HG03139 (cell line): ENCODE measurements at regions not wholly inside any gene's neighbourhood (a gene's known extent, or its start where the extent isn't known, plus 50 kb on each side); places are given as distances from the start of the nearest gene placed in this dataset.
"Not testable (repeated sequence)": the region's sequence is repeated elsewhere in the genome, so short reads cannot be mapped to it uniquely, and the experiment has no call there.

Source experiments
- ATAC-seq: cut with Tn5 transposase; IDR thresholded peaks from one replicate; pipeline ENCODE4 v1.9.1; 2021; ENCODE audit not compliant: unreplicated experiment

DNA sequence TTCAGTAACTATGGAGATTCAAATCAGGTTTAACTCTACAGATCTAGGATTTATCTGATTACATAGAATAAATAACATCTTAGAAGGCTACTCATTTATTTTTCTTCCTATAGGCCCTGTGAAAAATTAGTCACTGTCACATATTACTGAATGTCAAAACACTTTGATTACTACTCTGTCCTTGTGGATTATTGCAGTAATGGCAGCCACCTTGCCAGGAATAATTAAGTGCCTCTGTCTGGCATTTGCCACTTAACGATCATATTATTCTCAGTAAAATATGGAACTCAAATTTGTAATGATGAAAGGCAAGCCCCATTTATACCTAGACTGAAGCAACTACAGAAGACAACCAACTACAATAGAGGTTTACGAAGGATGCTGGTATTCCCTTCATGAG lies 596.3 kb upstream of the ARPP21 start:
- ATAC-seq = no peak

DNA sequence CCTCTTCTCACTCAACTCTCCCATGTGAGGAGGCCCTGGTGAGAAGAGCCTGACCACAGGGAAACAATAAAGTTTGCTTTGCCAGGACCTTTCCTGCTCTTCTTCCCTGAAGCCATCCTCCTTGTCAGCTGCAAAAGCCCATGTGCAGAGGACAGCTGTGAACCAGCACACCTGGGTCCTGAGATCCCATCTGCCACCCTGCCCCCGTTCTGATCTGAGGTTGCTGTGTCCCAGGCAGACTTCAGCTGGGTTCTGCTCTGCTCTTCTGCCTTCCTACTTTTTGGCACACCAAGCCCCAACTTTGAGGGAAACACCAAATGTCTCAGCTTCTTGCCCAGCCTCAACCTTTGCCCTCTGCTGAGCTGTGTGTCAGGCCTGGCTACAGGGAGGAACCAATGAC lies 595.1 kb upstream of the ARPP21 start:
- ATAC-seq = no peak

DNA sequence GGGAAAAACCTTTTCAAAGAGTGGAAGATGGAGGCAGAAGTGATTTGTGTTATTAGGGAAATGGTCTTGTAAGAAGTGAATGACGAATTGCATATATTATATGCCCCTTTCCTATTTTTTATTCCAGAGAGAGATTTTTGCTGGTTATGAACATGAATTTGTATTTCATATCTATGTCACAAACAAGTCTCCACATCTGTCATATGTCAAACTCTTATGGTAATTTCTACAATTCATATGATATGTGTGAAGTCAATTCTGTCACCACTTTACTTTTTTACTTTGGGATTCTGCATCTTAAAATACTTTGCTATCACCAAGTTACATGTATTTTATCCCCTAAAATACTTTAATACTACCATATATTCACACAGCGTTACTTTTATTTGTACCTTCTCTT lies 594.2 kb upstream of the ARPP21 start:
- no peak for ATAC-seq

DNA sequence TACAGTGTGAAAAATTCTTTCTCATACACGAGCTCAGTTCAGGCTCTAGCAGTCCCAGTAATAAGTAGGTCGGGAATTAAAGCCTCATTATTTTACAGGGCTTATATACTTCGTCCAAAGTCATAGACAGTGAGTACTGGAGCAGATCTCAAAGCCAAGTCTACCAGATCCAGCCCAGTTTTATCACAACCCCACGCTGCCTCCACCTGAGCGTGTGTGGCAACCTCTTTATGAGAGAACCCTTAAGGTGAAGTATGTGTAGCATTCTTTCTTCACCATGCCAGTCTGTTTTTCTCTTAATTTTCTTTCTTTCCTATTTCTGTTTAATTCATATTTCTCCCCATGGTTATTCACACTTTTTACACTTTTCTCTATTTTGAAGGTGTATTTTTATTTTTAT lies 574.6 kb upstream of the ARPP21 start:
- ATAC-seq = no peak

DNA sequence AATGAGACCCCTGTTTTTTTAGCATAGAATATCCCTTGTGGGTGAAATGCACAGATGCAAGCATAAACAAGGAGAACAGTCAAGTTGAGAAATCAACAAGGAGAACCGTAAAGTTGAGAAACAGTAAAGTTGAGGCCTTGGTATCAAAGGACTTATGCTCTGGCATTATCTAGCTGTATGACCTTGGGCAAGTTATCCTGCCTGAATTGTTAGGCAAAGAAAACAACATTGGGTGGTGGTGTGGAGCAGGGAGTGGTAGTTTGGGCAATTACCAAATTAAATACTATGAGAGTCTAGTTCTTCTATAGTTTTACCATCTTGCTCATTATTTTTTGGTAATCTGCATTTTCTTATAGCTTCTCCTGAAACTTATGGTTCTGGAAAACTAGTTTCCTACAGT lies 573.4 kb upstream of the ARPP21 start:
- ATAC-seq = no peak

DNA sequence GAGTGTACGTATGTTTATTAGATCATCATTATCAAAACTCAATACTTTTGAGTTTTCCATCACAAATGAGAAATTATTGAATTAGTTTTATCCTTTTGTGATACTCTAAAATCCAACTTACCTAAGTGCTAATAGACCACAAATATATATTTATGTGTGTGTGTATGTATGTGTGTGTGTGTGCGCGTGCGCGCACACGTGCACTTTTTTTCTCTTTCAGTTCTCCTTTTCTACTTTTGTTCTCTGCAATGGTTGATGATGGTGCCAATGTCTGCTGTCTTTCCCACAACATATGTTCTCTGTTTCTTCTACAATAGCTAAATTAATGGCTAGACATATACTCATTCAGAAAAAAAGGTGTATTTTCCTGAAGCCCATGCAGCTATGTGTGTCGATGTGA lies 571.6 kb upstream of the ARPP21 start:
- no peak for ATAC-seq

DNA sequence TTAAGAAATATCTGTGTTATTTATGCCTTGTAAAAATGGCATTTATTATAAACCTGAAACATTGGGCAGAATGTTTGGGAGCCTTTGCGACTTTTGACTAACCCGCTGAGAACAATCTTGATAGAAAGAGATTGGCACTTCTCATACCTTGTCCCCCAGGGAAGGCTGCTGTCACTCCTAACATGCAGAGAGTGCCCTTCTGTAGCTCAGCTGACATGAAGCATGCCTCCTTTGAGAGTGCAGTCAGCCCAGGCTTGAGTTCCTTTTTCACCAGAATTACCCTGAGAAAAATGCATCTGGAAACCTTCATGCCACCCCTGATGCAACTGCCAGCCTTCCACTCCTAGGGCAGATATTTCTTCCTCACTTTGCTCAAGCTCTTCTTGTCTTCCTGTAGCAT lies 569.2 kb upstream of the ARPP21 start:
- ATAC-seq = no peak

DNA sequence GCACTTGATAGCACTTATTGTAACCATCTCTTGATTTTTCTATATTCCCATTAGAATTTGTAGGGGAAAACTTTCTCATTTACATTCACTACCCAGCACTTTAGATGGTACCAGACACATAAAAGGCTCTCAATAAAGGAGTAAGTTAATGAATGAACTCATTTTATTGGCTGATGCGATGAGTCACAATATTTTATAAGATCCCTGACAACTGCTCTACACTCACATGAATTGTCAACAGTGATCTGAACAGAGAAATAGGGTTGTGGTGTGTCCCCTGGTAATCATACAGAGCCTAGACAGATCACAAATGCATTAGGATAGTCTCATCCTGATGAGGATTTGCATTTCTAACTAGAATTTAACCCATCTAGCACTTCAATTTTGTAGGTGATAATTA lies 567.6 kb upstream of the ARPP21 start:
- ATAC-seq = no peak

DNA sequence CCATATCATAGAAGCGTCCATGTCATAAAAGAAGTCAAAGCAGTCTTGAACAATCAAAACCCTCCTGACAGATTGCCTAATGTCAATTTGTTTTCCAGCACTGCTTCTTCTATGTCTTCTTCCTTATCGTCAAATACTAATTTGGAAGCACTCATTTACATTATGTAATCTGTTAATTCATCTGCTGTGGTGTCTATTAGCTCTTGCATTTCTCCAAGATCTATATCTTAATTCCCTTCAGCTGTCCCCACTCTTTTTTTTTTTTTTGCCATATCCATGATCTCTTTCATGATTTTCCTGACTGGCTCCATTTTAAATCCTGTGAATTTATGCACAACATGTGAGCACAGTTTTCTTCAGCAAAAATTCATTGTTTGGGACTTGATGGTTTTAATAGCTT lies 560.5 kb upstream of the ARPP21 start:
- no peak for ATAC-seq

DNA sequence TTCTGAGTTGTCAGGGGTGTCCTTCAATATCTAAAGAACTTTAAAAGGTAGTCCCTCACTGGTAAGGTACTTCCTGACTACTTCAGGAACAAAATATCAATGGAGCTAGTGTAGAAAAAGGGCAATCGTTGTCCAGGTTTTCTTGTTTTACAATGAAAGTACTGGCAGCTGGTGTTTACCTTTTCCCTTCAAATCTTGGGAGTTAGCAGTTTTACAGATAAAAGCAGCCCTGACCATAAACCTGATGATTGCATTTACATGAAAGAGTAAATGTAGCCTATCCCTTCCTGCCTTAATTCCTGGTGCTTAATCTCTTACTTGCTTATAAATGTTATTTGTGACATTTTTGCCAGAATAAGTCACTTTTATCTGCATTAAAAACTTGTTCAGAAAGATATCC lies 559.9 kb upstream of the ARPP21 start:
- ATAC-seq = no peak

DNA sequence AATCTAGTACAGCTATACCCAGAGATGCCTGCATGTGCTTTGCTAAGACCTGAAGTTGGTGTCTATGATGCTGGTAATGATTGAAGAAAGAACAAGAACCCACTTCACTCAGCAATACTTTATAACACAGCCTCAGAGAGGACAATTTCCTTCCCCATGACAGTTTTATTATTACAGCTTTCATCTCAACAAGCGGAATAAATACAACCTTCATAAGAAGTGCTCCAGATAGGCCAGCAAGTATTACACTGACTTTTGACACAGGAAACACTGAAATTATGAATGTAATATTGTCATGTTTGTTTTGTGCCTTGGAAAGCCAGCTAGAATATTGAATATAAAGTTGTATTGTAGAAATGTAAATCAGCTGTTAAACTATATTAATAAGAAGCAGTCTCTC lies 557.4 kb upstream of the ARPP21 start:
- ATAC-seq = no peak

DNA sequence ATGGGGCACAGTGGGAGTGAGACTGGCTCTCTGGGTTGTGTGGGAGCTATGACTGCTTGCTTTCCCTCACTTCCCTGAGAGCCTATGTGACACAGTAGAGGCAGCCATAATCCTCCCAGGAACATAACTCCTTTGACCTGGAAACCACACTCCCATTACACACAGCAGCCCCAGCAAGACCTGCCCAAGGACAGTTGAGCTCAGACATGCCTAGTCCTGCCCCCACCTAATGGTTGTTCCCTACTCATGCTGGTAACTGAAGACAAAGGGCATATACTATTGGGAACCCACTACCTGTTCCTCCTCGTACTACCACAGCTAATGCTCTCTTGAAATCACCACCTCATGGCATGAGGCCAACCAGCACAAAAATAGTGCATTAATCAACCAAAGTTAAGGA lies 550.4 kb upstream of the ARPP21 start:
- no peak for ATAC-seq

DNA sequence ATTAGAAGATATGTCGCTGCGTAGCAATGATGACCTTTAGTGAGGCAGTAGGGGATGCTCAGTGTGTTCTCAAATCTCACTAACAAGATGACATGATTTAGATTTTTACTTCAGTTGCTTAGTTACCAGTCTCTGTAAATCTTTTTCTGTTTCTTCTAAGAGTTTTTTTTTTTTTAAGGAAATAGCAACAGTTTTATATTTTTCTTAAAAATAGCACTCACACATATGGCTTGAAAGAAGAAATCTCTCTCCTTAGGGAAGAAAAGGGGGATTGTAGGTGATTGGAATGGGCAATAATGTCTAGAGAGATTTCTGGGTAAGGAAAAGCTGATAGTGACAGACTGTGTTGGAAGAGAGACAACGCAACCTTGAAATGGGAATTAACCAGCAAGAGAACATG lies 524.6 kb upstream of the ARPP21 start:
- ATAC-seq = no peak

DNA sequence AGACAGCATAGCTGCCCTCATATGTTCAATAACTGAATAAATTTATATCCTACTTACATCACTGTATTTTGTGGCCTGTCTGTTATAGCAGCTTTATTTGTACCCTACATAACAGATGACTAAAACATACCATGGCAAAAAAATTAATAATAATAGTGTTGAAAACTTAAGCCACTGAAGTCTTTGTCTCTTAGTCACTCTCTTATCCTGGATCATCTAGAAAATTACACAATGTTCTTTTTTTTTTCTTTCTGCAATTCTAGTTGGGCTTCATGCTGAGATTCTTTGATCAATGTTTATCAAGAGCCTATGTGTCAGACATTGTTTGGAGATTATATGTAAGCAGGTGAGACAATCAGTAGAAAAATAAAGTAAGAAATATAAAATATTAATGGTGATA lies 519.3 kb upstream of the ARPP21 start:
- no peak for ATAC-seq

DNA sequence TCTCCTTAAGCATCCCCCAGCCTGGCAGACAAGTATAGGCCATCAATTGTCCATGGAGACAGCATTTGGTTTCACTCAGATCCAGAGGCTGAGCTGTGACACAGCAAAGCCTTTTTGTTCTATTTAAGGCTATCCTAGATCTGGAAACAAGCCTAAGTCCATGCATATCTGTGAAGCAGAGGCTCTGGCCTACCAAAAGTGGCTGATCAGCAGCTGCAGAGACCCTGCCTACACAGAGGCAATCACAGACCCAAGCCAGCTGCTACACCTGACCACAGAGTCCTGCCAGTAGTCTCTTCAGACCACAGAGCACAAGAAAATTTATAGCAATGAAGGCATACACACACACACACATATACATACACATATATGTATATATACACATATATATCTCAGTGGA lies 501.7 kb upstream of the ARPP21 start:
- no peak for ATAC-seq

DNA sequence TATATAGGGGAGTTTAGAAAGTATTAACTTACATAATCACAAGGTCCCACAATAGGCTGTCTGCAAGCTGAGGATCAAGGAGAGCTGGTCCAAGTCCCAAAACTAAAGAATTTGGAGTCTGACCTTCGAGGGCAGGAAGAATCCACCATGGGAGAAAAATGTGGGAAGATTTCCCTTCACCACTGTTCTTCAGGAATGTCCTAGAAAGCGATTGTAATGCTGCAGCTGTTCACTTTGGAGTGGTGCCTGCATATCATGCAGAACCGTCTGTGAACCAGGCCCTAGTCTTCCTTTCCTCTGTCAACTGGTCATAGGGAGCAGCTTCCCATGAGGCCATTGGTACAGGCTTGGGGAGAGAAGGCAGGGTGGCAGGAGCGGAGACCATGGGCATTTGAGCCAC lies 497.9 kb upstream of the ARPP21 start:
- no peak for ATAC-seq

DNA sequence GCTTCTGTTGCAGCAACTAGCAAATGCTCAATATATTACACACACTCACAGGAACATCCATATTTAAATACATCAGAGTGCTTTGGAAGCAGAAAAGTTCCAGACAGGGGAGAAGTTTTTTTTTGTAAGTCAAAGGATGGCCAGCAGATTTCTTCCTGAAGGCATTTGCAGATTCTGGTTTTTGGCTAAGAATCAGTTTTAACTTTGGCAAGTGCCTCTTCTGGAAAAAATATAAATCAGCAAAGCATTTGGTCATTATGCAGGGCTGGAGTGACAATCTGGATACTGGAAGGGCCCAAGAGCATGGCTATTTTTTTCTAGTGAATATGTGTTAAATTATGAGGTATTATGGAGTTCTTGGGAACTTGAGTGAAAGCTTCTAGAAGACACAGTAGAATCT lies 495.3 kb upstream of the ARPP21 start:
- no peak for ATAC-seq

DNA sequence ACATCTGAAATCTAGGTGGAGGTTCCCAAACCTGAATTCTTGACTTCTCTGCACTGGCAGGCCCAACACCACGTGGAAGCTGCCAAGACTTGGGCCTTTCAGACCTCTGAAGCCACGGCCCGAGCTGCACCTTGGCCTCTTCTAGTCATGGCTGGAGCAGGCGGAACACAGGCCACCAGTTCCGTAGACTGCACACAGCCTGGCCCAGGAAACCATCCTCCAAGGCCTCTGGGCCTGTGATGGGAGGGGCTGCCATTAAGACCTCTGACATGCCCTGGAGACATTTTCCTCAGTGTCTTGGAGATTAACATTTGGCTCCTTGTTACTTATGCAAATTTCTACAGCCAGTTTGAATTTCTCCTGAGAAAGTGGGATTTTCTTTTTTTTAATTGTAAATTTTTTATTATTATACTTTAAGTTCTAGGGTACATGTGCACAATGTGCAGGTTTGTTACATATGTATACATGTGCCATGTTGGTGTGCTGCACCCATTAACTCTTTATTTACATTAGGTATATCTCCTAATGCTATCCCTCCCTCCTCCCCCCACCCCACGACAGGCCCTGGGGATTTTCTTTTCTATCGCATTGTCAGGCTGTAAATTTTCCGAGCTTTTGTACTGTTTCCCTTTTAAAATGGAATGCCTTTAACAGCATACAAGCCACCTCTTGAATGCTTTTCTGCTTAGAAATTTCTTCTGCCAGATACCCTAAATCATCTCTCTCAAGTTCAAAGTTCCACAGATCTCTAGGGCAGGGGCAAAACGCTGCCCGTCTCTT lies 492.9 kb upstream of the ARPP21 start:
- ATAC-seq = not testable (repeated sequence)

DNA sequence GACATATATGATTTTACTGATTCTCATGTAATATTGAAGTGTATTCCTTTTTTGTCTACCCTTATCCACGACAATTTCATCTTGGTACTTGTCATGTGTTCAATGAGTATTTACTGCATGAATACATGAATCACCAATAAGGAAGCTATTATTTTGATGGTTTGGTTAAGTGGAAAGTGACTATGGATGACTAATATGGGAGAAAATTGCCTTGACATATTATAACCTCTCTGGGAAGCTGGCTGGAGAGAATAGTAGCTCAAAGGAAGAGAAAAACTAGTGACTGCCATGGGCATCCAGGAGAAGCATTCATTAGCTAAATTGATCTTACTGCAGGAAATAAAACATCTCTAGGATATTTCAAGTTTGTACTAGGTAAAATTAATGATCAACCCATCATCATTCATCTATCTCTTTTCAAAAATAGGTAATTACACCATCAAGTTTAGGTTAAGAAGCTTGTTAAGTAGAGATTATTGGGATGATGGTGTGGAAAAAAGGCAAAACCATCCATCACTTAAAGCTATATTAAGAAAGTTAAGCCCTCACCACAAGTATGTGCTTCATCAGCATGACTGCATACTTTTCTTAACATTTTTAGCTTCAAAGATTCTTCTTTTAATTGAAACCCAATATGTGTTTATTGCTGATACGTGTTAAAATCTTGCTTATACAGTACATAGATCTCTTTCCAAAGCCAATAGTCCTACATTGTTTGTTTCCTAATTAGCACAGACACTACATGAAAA lies 455.2 kb upstream of the ARPP21 start:
- no peak for ATAC-seq

DNA sequence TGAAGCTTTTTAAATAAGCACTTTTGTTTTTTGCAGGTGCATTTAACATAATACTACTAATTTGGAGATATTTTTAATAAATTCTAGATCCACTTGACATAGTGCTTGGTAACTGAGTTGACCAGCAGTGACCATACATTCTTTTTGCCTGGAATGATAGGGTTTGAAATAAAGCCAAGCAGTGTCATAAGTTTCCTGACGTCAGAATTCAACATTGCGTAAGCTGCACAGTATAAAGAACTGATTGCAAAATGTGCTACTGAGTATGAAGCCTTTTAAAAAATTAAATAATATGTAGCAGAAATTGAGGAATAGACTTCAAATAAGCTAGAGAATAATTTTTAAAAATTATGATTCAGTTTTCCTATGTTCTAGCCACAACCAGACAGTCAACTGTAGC lies 454.6 kb upstream of the ARPP21 start:
- no peak for ATAC-seq

DNA sequence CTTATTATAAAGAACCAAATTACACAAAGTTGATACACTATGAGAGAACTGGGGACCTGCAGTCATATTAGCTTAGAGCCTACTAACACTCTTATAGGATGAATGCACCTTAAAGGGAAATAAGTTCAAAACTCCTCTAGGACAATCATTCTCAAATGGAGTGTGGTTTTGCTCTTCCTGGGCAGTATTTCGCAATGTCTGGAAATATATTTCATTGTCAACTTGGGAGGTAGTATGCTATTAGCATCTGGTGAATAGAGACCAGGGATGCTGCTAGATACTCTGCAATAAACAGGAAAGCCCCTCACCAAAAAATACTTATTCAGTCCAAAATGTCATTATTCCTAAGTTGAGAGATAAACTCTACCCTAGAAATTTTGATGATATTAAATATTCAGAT lies 451.4 kb upstream of the ARPP21 start:
- no peak for ATAC-seq

DNA sequence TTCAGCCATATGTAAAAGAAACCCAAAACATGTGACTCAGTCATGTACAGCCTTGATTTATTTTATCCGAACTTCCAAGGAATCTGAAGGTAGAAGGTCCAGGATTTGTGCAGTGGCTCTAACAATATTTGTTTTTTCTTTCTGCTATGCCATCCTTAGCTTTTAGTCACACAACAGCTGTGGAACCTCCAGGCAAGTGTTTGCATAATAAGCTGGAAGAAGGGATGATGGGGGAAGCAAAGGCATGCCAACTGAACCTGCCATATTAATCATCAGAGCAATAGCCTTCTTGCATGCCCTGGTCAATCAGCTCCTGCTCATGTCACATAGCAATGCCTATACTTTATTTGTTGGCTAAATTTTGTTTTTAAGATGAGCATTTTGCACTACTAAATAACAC lies 444.7 kb upstream of the ARPP21 start:
- no peak for ATAC-seq

DNA sequence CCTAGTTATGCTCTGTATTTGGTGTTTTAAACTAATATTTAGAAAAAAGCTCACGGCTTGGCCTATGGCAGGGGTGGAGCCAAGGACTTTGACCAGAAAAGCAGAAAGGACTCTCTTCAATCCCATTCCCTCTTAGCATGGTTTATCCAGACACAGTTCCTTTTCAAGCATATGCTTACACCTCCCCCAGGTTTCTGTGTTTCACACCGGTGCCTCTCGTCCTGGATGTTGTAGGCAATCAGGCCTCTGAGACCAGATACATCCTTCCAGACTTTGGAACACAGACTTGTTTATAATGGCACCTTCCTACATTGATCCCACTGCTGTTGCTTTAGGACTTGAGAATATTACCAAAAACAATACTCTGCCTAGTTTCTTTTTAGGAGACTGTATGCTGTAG lies 440.5 kb upstream of the ARPP21 start:
- ATAC-seq = no peak
